Fibroblast of skin of scalp (primary cell): ENCODE measurements at regions not wholly inside any gene's neighbourhood (a gene's known extent, or its start where the extent isn't known, plus 50 kb on each side); places are given as distances from the start of the nearest gene placed in this dataset.
A peak's percentile ranks its signal among the peaks of the same experiment; 100 is the strongest.

Experiments
- DNase-seq: peaks from one replicate; pipeline ENCODE4 v3.0.0-alpha.2; 2013

GRCh38 chr3:64939309-64939708, 251.5 kb upstream of the ADAMTS9 start:
- DNase-seq, result no peak

GRCh38 chr3:64936556-64936955, 248.8 kb upstream of the ADAMTS9 start:
- no peak for DNase-seq

DNA sequence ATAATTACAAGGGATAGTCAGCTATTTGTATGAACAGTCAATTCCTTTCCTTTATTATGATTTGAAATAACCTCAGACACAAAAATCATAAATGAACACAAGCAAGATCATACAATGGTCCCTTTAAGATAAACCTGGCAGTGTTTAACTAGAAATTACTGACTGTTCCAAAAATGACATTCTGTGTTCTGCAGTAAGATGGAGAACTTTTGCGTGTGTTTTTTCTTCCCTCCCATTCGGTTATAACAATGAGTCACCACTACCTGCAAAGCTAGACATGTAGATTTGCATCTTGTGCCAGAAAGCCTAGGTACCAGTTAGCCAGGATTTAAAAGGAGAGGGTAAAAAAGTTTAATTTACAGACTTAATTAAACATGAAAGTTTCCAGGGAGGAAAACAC, 248.2 kb upstream of the ADAMTS9 start:
- DNase-seq, result no peak

DNA sequence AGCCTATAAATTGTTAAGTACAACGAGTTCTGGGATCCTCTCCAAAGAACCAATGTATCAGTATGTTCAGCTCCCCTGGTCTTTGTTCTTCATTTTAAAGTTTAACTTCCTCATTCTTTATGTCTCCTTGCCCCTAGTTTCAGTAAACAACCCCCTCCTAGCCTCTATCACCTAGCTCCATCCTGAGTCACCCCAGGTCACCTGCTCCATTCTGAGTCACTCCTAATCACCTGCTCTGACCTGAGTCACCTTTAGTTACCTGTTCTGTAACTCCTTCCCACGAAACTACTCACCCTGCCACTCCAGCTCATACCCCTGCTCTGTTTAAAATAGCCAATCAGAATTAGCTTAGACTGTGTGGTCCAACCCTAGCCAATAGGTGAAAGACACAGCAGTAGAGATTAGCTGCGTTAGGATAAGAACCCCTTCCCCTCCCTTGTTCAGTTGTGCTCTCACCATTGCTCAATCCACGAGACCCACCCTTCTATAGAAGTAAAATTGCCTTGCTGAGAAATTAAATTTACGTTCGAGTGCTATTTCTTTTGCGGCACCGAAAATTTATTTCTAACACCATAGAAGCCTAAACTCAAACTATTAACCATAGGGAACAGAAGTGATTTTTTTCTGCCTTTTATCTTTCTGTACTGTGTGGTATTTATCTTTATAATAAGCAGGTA, 245.0 kb upstream of the ADAMTS9 start:
- DNase-seq, result no peak

GRCh38 chr3:64932016-64932518, 244.3 kb upstream of the ADAMTS9 start:
- DNase-seq, result no peak

DNA sequence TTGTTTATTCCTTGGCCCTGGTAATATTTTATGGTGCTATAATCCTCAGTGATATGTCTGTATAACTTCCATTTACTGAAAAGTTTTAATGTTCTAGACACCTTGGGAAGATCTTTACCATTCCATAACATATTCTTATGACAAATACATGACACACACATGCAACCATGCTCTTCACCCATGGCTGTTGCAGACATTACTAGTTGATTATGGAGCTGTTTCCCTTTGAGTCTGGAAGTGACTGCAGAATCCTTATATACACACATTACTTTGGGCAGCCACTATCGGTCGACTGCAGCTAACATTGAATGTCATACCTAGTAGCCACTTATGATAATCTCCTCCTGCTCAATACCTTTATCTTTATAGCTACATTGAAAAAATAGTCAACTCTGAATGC, 243.1 kb upstream of the ADAMTS9 start:
- DNase-seq, result no peak

GRCh38 chr3:64928683-64929082, 240.9 kb upstream of the ADAMTS9 start:
- no peak for DNase-seq

DNA sequence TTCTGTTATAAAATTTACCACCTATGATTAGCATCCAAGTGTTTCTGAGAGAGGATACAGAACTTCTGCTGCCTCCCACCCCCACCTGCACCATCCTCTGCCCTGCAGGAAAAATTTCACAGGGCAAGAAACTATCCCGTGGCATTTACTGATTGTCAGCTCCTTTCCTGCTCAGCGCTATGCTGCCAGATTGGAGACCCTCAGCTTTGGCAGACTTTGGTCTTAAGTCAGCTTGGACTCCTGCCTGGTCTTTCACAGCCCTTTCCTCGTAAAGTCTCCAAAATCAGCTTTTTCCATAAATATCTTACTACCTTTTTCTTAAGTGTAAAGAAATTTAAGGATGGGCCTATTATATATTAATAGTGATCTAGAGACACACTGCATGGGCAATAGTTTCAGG, 239.9 kb upstream of the ADAMTS9 start:
- DNase-seq, result no peak

DNA sequence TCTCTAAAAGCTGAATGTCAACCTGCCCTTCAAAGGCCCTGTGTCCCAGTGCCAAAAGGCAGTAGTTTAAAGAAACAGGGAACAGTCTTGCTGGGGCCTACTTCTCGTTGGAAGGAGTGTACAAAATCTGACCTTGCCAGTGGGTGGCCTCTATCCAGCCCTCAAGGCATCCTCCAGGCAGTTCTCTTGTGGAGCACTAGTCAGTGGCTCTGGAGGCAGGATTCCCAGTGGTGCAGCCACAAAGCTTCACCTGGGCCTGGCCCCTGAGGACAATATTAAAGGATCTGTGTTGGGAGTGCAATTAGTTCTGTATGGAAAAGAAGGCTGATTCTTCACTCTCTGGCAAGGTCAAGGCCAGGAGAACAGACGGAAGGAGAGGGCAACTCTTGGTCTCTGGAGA, 237.8 kb upstream of the ADAMTS9 start:
- no peak for DNase-seq

DNA sequence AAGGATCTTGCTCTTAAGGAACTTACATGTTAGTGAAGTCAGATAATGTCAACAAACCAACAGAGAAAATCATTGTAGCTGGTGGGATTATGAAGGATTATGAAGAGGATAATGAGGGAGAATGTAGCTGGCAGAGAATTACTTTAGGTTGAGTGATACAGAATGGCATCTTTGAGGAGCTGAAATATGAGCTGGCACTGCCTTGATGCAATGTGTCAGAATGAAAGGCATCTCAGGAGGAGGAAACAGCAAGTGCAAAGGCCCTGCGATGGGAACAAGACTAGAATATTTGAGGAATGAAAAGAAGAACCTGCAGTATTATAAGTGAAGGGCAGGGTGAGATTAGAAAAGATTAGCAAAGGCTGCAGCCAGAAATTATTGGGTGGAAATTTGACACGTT, 237.2 kb upstream of the ADAMTS9 start:
- DNase-seq, result peak; percentile 22

DNA sequence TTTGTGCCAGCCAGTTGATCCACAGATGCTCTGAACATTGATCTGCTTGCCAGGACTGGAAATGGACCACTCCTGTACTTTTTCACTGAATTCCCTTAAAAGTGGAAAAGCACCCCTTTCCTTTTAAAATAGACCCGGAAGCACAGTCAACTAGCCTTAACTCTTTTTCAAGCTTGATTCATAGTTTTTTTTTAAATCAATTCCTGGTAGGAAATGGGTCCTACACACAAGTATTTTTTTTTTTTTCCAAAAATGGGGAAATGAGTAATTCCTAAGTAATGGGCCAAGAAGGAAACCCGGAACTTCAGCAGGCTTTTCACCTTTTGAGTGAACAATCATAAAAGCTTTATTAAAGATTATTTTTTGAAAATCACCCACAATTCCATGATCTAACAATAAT, 234.4 kb upstream of the ADAMTS9 start:
- no peak for DNase-seq

- peak; percentile 48 for DNase-seq
Observed at GRCh38 chr3:64921281-64922065, 233.7 kb upstream of the ADAMTS9 start.

GRCh38 chr3:64919934-64920333, 232.1 kb upstream of the ADAMTS9 start:
- DNase-seq, result no peak

DNA sequence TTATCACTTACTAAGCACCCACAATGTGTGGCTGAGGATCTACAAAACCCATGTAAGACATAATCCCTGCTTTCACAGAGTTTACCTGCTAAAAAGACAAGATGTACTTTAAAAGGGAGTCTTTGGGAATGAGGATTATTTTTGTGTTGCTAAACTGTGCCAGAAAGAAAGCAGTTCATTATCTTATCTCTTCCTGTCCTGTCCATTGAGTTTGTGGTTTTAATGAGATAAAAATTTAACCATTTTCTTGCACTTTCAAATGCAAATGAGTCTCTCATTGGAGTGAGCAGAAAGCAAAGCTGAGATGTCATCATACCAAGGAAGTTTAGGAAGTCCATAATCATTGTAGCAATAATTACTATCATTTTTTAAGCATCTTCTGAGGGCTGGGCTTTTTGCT, 231.2 kb upstream of the ADAMTS9 start:
- DNase-seq, result no peak

DNA sequence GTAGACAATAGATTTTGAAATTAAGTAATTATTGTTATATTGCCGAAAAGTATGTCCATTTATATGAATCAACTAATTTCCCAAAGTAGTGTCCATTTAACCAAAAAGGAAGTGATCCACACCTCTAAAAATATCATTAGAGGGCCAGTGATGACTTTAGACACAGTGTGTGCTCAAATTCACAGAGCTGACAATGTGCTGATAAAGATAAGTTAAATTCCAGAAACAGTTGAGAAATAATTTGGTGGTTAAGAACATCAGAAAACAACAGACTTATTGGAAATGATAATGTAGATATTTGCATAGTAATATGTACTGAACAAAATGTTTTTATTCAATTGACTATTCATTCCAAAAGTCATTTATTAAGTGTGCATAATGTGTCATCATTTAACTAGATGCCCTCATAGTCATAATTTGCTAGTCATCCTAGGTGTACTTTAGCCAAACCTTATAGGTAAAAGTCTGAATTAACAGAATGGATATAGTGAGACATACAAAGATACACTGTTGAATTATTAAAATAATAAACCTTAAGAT, 230.2 kb upstream of the ADAMTS9 start:
- no peak for DNase-seq

GRCh38 chr3:64916937-64917336, 229.1 kb upstream of the ADAMTS9 start:
- DNase-seq, result no peak

- no peak for DNase-seq
Observed at GRCh38 chr3:64916192-64916798, 228.5 kb upstream of the ADAMTS9 start.

DNA sequence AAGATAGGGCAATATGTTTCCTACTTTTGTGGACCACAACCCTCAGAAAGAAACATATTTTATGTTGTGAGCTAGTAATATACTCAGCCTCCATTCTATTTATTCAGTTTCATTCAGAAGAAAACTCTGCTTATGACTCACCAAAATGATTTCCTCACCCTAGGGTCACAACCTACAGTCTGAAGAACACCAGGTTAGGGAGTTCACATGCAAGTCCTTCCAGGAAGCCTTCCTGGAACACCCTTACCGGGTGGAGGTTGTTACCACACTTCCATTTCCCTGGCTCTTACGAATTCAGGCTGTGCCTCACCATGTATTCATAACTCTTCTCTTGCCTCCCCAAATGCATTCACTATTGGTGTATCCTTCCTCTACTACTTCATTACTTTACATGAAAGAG, 228.0 kb upstream of the ADAMTS9 start:
- DNase-seq, result no peak

DNA sequence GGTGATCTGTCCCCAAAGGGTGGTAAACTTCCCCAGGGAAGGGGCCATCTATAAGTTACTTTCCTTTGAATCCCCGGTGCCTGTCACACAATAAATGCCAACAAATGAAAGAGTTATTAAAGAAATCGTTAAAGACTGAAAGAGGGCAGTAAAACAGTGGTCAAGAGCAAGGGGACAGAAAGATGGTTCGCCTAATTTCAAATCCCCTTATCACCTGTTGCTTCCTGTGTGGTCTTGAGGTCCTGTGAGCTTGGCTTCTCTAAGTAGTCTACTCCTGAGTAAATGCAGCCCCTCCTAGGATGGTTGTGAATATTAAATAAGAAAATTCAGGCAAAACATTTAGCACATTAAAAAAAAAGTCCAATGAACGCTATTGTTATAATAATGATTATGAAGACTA, 225.7 kb upstream of the ADAMTS9 start:
- DNase-seq, result no peak

- DNase-seq, result no peak
Observed at GRCh38 chr3:64911138-64911537, 223.3 kb upstream of the ADAMTS9 start.

DNA sequence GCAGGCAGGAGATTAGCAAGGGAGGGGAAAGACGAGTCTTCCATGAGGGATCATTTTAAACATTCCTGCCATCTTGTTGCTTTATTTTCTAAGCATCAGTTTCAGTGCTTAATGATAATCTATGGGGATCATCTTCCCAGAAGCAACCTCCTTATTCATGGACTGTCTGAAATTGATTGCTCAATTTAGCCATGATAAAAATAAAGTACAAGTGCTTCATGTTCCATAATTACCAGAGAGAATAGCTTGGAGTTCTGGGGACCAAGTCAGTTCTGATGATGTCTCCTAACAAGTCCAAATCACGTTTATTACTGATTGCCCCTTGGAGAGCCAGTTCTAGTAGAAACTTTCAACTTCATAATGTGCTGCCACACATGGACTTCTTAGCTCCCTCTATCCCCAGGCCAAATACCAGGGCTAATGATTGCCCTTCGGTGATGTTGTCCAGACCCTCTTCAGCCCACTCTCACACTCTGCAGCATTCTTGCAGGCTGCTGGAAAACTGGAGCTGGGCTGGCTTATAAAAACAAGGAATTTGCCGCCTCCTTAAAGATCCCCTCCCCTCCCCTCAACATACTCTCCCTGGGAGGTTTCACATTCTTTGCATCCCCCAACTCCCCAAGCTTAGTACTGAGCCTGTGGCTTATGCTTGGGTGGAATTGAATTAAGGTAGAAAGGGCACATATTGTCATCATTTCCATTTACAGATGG, 222.1 kb upstream of the ADAMTS9 start:
- DNase-seq, result peak; percentile 46

DNA sequence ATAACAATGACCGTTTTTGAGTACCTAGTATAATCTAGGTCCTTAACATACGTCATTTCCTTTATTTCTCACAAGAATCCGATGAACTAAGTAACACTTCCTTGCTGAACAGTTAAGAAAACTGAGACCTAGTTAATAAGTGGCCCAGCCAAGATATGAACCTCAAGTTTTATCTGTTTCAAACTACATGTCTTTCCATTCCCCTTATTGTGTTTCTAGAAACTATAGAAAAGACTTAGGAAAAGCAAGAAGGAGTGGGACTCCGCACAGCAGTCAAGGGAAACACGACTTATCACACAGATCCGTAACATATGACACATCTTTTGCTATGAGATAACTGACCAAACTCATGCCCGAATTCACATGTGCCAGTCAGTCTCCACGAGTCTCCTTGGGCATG, 221.2 kb upstream of the ADAMTS9 start:
- DNase-seq, result no peak

GRCh38 chr3:64908251-64908685, 220.5 kb upstream of the ADAMTS9 start:
- no peak for DNase-seq
